Neural cell (in vitro differentiated cells): ENCODE measurements at regions not wholly inside any gene's neighbourhood (a gene's known extent, or its start where the extent isn't known, plus 50 kb on each side); places are given as distances from the start of the nearest gene placed in this dataset.

Experiments
- H2AFZ ChIP-seq: fragments of 200-600, 300-800 bp; sonication (generic), shearing (Covaris generic); 2 replicates; pipeline ENCODE4 v1.6.0; 2014; ENCODE audit warnings: low read depth, mild to moderate bottlenecking, antibody characterized with exemption, low read length, moderate library complexity
- H3F3A ChIP-seq: fragments of 200-600 bp; shearing (Covaris generic); 2 replicates; pipeline ENCODE4 v1.6.1; 2016; ENCODE audit warnings: mild to moderate bottlenecking, moderate library complexity, mixed read lengths, antibody characterized with exemption, low read length; ENCODE audit not compliant: insufficient read depth, poor library complexity, severe bottlenecking
- H3K27ac ChIP-seq: fragments of 200-600, 300-800 bp; sonication (generic), shearing (Covaris generic); 2 replicates; pipeline ENCODE4 v1.5.1; 2014; ENCODE audit warnings: mild to moderate bottlenecking, low read length, moderate library complexity
- H3K27me3 ChIP-seq: fragments of 300-800, 200-600 bp; sonication (generic), shearing (Covaris generic); 2 replicates; pipeline ENCODE4 v1.6.0; 2014; ENCODE audit warnings: mild to moderate bottlenecking, low read depth, low read length, moderate library complexity; ENCODE audit not compliant: insufficient read depth
- H3K36me3 ChIP-seq: fragments of 300-800, 200-600 bp; sonication (generic), shearing (Covaris generic); 2 replicates; pipeline ENCODE4 v1.5.1; 2014; ENCODE audit warnings: mild to moderate bottlenecking, antibody characterized with exemption, low read length, moderate library complexity; ENCODE audit not compliant: insufficient read depth
- H3K4me2 ChIP-seq: fragments of 300-800, 200-600 bp; sonication (generic), shearing (Covaris generic); 2 replicates; pipeline ENCODE4 v1.6.0; 2014; ENCODE audit warnings: mild to moderate bottlenecking, low read length
- H3K4me3 ChIP-seq: fragments of 300-800, 200-600 bp; sonication (generic), shearing (Covaris generic); 2 replicates; pipeline ENCODE4 v1.5.1; 2014; ENCODE audit warnings: mild to moderate bottlenecking, low read length, moderate library complexity
- H3K79me2 ChIP-seq: fragments of 200-600 bp; shearing (Covaris generic); replicated peaks from 2 replicates; pipeline ENCODE4 v1.6.0; 2014; ENCODE audit warnings: mild to moderate bottlenecking, low read length, moderate library complexity; ENCODE audit not compliant: insufficient read depth
- H3K9ac ChIP-seq: fragments of 300-800, 200-600 bp; sonication (generic), shearing (Covaris generic); 2 replicates; pipeline ENCODE4 v1.6.1; 2016; ENCODE audit warnings: mild to moderate bottlenecking, low read length, mixed read lengths
- H3K9me2 ChIP-seq: fragments of 200-600 bp; shearing (Covaris generic); 2 replicates; pipeline ENCODE4 v1.6.1; 2016; ENCODE audit warnings: mild to moderate bottlenecking, low read length, mixed read lengths; ENCODE audit not compliant: insufficient read depth
- H3K9me3 ChIP-seq: fragments of 200-600, 300-800 bp; sonication (generic), shearing (Covaris generic); 2 replicates; pipeline ENCODE4 v1.6.1; 2016; ENCODE audit warnings: mild to moderate bottlenecking, mixed run types, low read length, moderate library complexity, mixed read lengths
- H4K20me1 ChIP-seq: fragments of 200-600 bp; shearing (Covaris generic); 2 replicates; pipeline ENCODE4 v1.6.1; 2016; ENCODE audit warnings: mild to moderate bottlenecking, mixed run types; ENCODE audit not compliant: insufficient read depth
- CTCF ChIP-seq: fragments of 450-650 bp; IDR thresholded peaks from 2 replicates; pipeline ENCODE4 v1.5.1; 2014; ENCODE audit warnings: antibody characterized with exemption, mild to moderate bottlenecking, moderate library complexity; ENCODE audit not compliant: poor library complexity, severe bottlenecking
- EP300 ChIP-seq: fragments of 450-650 bp; conservative IDR thresholded peaks from 2 replicates; pipeline ENCODE4 v1.6.1; 2014; ENCODE audit warnings: antibody characterized with exemption, mild to moderate bottlenecking, moderate library complexity; ENCODE audit not compliant: poor library complexity, severe bottlenecking
- EZH2 ChIP-seq: fragments of 200-600, 300-800 bp; shearing (Covaris generic), sonication (generic); IDR thresholded peaks from 2 replicates; pipeline ENCODE4 v1.6.1; 2014; ENCODE audit warnings: antibody characterized with exemption, low read length, borderline replicate concordance, mild to moderate bottlenecking; ENCODE audit not compliant: insufficient read depth, poor library complexity, severe bottlenecking
- MXI1 ChIP-seq: fragments of 450-650 bp; conservative IDR thresholded peaks from 2 replicates; pipeline ENCODE4 v1.6.1; 2014; ENCODE audit warnings: antibody characterized with exemption, mild to moderate bottlenecking; ENCODE audit not compliant: poor library complexity, severe bottlenecking
- POLR2AphosphoS5 ChIP-seq: IDR thresholded peaks from 2 replicates; pipeline ENCODE4 v1.6.1; 2012
- RAD21 ChIP-seq: fragments of 450-650 bp; conservative IDR thresholded peaks from 2 replicates; pipeline ENCODE4 v1.6.1; 2014; ENCODE audit warnings: antibody characterized with exemption, mild to moderate bottlenecking, moderate library complexity
- REST ChIP-seq: IDR thresholded peaks from 2 replicates; pipeline ENCODE4 v1.6.1; 2012; ENCODE audit warnings: borderline replicate concordance
- SMC3 ChIP-seq: fragments of 450-650 bp; conservative IDR thresholded peaks from 2 replicates; pipeline ENCODE4 v1.6.1; 2014; ENCODE audit warnings: antibody characterized with exemption, mild to moderate bottlenecking, moderate library complexity; ENCODE audit not compliant: poor library complexity
- TAF1 ChIP-seq: IDR thresholded peaks from 2 replicates; pipeline ENCODE4 v1.6.1; 2012; ENCODE audit warnings: low read depth

- no peaks in the 10 kb centered on the region for H4K20me1 ChIP-seq
- H3F3A ChIP-seq = no peaks in the 10 kb centered on the region
- H3K27me3 ChIP-seq = peaks cover 6% of the 10 kb centered on the region
- peaks cover 3% of the 10 kb centered on the region for H3K9me3 ChIP-seq
- TF ChIP-seq EZH2 (no peak), POLR2AphosphoS5 (no peak), TAF1 (no peak), MXI1 (no peak), RAD21 (no peak), SMC3 (no peak), CTCF (no peak), REST (no peak), EP300 (no peak)
- no peaks in the 10 kb centered on the region for H3K9me2 ChIP-seq
- no peaks in the 10 kb centered on the region for H3K79me2 ChIP-seq
- H3K9ac ChIP-seq = no peak overlapping the region
- no peak overlapping the region for H3K27ac ChIP-seq
- no peaks in the 10 kb centered on the region for H3K36me3 ChIP-seq
- no peak overlapping the region for H3K4me3 ChIP-seq
- no peak overlapping the region for H3K4me2 ChIP-seq
- H2AFZ ChIP-seq = no peak overlapping the region
These were observed 94.1 kb downstream of the YTHDF1 start for GRCh38 chr20:63121749-63122405.

- peaks cover 12% of the 10 kb centered on the region for H3K27me3 ChIP-seq
- no peaks in the 10 kb centered on the region for H4K20me1 ChIP-seq
- no peaks in the 10 kb centered on the region for H3K79me2 ChIP-seq
- no peak overlapping the region for H3K4me2 ChIP-seq
- no peaks in the 10 kb centered on the region for H3K9me2 ChIP-seq
- H3K9me3 ChIP-seq = peaks cover 3% of the 10 kb centered on the region
- H2AFZ ChIP-seq = no peak overlapping the region
- H3F3A ChIP-seq = no peaks in the 10 kb centered on the region
- H3K36me3 ChIP-seq = no peaks in the 10 kb centered on the region
- H3K27ac ChIP-seq = no peak overlapping the region
- TF ChIP-seq TAF1 (no peak), SMC3 (no peak), CTCF (no peak), REST (no peak), MXI1 (no peak), POLR2AphosphoS5 (no peak), EP300 (no peak), EZH2 (no peak), RAD21 (no peak)
- no peak overlapping the region for H3K4me3 ChIP-seq
- H3K9ac ChIP-seq = no peak overlapping the region
These were observed 94.7 kb downstream of the YTHDF1 start for GRCh38 chr20:63121246-63121645.
